GM21737 (cell line): ENCODE measurements at regions not wholly inside any gene's neighbourhood (a gene's known extent, or its start where the extent isn't known, plus 50 kb on each side); places are given as distances from the start of the nearest gene placed in this dataset.

Experiments used
- ATAC-seq: cut with Tn5 transposase; IDR thresholded peaks from one replicate; pipeline ENCODE4 v1.9.1; 2021; ENCODE audit warnings: mild to moderate bottlenecking, moderate library complexity; ENCODE audit not compliant: unreplicated experiment

GRCh38 chr4:89665662-89666061, 171.3 kb downstream of the SNCA start:
- ATAC-seq = no peak

- ATAC-seq = no peak
These were observed 172.4 kb downstream of the SNCA start for GRCh38 chr4:89664521-89664920.

- ATAC-seq = no peak
These were observed 175.6 kb downstream of the SNCA start for GRCh38 chr4:89661173-89661899.

DNA sequence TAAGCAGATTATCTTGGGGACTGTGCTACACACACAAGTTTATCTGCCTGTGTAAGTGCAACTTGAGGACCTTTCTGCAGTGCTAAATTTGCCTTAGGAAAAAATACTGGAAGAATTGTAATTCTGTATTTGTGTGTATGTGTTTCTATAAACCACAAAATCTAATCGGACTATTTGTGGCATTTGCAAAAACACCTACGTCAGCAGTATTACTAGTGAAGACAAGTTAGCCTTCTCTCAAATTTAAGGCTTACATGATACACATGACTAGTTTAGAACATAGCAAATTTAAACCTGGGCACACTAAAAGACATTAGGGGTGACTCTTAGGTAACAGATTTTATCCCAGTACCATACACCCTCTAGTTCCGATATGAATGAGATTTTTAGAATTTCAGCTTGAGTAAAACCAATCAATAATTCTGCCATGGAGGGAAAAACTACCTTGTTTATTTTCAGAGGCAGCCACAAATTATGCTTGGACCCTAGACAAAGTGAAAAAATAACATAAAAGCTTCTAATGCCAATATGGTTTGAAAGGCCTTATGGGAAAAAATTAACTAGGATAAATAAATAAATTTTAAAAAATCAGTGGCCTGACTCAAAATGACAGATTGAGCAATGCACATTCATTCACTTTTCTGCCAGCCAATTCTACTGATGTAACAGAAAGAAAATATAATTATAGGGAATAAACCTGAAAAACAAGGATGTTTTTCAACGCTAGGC, 176.4 kb downstream of the SNCA start:
- no peak for ATAC-seq

DNA sequence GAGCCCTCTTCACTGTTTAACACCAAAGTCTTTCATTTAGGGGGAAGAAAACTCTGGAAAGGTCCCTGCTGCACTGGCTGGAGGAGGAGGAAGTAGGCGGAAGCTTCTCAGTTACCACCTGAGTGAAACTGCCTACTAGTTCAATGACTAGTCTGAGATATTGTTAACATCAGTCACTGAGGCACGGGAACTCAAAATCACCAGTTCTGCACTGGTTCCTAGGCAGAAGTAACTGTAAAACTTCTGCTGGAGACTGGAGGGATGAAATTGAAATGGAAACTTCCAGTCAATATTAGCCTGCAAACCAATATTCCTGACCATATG, 178.3 kb downstream of the SNCA start:
- peak; percentile 59 for ATAC-seq

GRCh38 chr4:89657931-89658700, 178.8 kb downstream of the SNCA start:
- peak; percentile 60 for ATAC-seq

GRCh38 chr4:89653012-89653411, 183.9 kb downstream of the SNCA start:
- ATAC-seq = no peak

- no peak for ATAC-seq
These were observed 191.5 kb downstream of the SNCA start for GRCh38 chr4:89645482-89645881.

- ATAC-seq = no peak
These were observed 195.6 kb downstream of the SNCA start for GRCh38 chr4:89641367-89641687.

DNA sequence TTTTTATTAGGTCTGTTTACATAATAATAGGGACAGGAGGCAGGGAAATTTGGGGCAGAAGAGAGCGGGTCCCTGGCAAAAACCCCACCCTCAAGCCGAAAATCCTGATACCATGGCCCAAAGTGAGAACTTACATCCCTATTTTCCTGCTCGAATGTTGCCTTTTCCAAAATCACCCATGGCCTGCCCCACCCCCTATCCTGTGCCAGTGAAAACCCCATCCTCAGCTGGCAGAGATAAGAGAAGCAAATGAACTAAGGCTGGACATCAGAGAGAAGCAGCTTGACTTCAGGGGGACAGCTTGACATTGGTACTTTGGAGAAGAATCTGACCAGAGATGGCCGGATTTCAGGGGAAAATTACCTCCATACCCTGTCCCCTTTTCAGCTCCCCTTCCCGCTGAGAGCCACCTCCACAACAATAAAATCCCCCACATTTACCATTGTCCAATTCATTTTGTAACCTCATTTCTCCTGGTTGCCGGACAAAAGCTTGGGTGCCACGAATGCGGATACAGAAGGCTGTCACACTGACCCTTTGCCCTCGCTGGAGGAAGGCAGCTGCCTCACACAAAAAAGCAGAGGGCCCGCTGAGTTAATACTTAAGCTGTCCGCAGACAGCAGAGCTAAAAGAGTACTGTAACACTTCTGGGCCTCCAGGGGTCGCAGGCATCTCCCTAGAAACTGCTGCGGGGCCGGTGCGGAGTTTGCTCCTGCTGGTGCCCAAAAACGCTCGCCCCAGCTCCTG, 196.2 kb downstream of the SNCA start:
- no peak for ATAC-seq

- no peak for ATAC-seq
These were observed 197.6 kb downstream of the SNCA start for GRCh38 chr4:89639395-89639794.

- no peak for ATAC-seq
These were observed 211.2 kb downstream of the SNCA start for GRCh38 chr4:89625599-89626293.

- ATAC-seq = no peak
These were observed 217.6 kb downstream of the SNCA start for GRCh38 chr4:89619206-89619962.

- ATAC-seq = no peak
These were observed 218.8 kb downstream of the SNCA start for GRCh38 chr4:89618151-89618550.

DNA sequence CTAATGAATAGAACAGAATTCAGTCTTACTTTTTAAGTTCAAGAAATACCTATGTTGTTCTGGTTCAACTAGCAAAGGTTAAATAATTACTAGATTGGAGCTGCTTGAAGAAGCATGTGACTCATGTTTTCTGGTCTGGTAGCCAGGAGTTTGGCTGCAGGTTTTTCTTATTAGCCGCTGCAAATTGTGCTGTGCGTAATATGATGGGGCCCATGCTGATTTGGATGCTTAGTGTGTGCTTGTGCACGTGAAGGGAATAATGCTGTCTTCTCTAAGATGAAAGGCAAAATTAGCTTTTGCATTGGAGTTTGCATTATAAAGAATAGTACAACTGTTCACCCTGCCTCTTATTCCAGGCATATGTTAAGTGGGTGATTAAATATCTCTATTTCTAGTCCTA, 219.6 kb downstream of the SNCA start:
- ATAC-seq = no peak

DNA sequence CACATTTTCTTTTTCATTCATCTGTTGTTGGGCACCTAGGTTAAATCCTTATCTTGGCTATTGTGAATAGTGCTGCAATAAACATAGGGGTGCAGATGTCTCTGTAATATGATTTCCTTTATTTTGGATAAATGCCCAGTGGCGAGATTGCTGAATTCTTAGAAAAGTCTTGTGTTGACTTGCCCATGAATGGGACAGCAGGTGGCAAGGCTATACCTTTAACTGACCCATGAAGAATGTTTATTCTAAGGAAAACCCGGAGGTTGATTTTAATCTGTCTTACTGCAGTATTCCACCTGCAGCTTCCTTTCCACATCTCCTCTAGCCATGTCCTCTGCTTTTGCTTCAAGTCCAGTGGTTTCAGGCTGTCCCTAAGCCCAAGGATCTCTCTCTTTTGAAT, 220.6 kb downstream of the SNCA start:
- no peak for ATAC-seq

GRCh38 chr4:89615051-89615450, 221.9 kb downstream of the SNCA start:
- ATAC-seq = no peak

GRCh38 chr4:89614155-89614554, 222.8 kb downstream of the SNCA start:
- no peak for ATAC-seq

- ATAC-seq = no peak
These were observed 226.7 kb downstream of the SNCA start for GRCh38 chr4:89610236-89610635.

- ATAC-seq = no peak
These were observed 227.2 kb downstream of the SNCA start for GRCh38 chr4:89609756-89610155.
